DMS114 treated with DMSO at 0.1 percent for 48 hours (cell line): ENCODE measurements at regions not wholly inside any gene's neighbourhood (a gene's known extent, or its start where the extent isn't known, plus 50 kb on each side); places are given as distances from the start of the nearest gene placed in this dataset.
"Not testable (repeated sequence)": the region's sequence is repeated elsewhere in the genome, so short reads cannot be mapped to it uniquely, and the experiment has no call there.

Experiments
- DNase-seq: peaks from one replicate; lab custom pipeline; 2025; ENCODE audit not compliant: unreplicated experiment; lab: John Stamatoyannopoulos, UW

DNA sequence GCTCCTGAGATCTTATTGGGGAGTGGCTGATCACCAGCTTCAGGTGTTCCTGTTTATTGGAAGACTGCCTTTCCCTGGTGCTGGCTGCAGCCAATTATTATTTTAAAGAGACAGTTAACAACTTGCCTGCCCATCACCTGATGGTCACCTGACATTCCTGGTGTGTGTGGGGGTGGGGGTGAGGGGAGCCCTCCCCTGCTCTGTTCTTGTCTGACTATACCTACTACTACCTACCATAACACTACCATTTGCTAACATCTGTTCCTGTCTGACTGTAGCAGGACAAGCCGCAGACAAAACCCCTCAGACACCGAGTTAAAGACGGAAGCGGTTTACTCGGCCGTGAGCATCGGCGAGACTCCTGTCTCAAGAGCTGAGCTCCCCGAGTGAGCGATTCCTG is 54.9 kb upstream of the NBPF3 start:
- no peak for DNase-seq

DNA sequence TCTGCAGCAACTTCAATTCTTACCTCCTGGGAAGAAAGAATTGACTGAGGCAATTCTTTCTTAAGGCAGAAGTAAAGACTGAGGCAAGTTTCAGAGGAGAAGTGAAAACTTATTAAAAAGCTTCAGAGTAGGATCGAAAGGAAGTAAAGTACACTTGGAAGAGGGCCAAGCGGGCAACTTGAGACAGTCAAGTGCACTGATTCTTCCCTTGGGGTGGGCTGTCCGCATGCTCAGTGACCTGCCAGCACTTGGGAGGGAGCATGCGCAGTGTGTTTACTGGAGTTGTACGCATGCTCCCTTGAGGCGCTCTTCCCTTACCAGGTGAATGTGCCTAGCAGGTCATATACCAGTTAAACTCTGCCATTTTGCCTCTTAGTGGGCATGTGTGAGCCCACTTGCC is 55.3 kb upstream of the NBPF3 start:
- no peak for DNase-seq

DNA sequence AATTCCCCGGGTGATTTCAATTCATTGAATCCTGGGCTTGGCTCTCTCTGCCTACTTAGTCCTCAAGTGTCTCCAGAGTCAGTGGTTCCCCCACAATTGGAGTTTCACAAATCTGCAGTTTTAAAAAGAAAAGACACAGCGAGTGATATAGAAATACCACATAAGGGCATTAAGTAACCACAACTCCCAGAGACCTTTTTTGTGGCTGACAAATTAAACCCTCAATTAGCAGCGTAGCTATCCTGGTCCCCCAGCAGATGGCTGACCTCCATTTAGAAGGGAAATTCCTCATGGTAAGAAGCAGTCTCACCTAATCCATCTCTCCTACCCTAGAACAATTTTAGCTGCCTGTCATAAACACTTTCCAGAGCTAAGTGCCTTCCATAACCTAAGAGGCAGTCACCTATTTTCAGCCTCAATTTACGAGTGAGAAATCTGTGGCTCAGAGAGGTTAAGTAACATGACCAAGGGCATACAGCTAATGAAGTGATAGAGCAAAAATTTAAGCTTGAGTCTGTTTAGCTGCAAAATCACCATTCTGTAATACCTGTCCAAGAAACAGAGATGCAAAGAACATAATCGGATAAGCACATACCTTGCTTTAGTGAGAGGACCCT is 56.0 kb upstream of the NBPF3 start:
- no peak for DNase-seq

GRCh38 chr1:21381354-21381753 is 58.6 kb upstream of the NBPF3 start:
- no peak for DNase-seq

DNA sequence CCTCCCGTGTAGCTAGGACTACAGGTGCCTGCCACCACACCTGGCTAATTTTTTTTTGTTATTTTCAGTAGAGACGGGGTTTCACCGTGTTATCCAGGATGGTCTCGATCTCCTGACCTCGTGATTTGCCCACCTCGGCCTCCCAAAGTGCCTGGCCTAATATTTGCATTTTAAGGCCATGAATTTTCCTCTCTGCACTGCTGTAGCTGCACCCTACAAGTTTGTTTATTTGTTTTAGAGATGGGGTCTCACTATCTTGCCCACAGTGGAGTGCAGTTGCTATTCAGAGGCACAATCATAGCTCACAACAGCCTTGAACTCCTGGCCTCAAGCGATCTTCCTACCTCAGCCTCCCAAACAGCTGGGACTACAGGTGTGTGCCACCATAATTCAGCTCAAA is 59.8 kb upstream of the NBPF3 start:
- DNase-seq: not testable (repeated sequence)

- DNase-seq: no peak
Observed at GRCh38 chr1:21379571-21379970, 60.4 kb upstream of the NBPF3 start.

DNA sequence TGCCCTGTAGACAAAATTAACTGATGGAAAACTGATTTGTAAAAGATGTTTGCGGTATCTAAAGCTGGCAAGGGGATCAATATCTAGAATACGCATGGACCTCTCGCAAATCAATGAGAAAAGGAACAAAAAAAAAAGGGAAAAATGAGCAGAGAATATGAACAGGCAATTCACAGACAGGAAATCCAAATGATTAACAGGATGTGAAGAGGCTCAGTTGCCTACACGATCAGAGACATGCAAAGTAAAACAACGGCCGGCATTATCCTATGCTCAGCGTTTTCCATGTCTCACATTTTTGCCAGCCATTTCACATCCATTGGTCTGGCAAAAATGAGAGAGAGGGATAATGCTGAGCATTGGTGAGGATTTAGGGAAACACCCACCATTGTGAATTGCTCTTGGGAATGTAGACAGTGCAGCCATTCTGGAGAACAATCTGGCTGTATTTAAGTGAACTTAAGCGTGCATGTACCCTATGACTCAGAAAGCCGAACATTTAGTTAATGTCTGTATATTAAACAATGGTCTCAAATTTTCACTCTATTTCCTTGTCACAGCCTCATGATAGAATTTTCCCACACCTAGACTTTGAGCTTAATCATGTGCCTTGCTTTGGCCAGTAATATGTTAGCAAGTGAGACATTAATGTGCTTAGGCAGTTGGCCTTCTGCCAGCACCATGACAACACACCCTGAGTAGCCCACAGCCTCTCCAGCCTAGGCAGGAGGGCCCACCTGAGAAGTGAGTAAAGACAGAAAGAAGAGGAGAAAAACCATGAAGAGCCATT is 61.0 kb upstream of the NBPF3 start:
- DNase-seq: no peak

GRCh38 chr1:21372383-21372782 is 67.6 kb upstream of the NBPF3 start:
- DNase-seq: no peak

- DNase-seq: no peak
Observed at GRCh38 chr1:21369905-21370304, 70.0 kb upstream of the NBPF3 start.

DNA sequence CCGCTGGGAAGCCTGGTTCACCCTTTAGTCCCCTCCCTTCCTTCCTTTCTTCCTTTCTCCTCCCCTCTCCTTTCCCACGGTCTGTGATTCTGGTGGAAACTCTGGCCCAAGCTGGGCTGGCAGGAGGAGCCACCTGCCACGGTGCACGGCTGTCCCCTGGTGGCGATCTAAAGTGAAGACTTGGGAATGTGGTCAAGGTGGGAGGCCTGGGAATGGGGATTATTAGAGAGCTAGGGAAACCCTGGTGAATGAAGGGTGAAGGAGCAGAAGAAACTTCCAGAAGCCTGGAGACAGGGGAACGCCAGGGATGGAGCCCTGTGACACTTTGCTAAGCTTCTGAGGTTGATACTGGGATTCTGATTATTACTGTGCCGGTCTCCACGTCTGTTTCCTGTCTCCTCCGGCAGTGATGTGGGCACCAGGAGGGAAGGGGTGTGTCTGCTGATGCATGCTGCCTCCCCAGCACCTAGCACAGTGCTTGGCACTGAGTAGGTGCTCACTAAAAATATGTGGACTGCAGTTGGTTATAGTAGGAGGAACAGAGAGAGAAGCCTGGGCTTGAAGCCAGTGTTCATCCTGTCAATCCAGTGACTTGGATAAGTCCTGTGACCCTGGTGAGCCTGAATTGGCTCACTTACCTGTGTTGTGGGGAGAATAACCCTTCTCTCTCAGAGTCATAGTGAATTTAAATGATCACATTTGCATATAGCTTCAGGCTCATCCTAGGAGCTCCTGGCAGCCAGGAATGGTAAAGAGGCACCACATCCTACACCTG is 71.2 kb upstream of the NBPF3 start:
- DNase-seq: peak; percentile 53

DNA sequence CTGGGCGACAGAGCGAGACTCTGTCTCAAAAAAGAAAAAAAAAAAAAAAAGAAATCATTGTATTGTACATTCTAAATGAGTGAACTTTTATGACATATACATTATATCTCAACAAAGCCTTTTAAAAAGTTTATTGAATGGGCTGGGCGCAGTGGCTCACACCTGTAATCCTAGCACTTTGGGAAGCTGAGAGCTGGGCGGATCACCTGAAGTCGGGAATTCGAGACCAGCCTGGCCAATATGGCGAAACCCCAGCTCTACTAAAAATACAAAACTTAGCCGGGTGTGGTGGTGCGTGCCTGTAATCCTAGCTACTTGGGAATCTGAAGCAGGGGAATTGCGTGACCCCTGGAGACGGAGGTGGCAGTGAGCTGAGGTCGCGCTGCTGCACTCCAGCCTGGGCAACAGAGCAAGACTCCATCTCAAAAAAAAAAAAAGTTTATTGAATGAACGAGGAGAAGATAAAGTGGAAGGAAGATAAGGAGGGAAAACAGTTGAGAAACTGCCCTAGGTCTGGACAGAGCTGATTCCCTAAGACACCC is 71.9 kb upstream of the NBPF3 start:
- not testable (repeated sequence) for DNase-seq

GRCh38 chr1:21366288-21366687 is 73.6 kb upstream of the NBPF3 start:
- DNase-seq: no peak

DNA sequence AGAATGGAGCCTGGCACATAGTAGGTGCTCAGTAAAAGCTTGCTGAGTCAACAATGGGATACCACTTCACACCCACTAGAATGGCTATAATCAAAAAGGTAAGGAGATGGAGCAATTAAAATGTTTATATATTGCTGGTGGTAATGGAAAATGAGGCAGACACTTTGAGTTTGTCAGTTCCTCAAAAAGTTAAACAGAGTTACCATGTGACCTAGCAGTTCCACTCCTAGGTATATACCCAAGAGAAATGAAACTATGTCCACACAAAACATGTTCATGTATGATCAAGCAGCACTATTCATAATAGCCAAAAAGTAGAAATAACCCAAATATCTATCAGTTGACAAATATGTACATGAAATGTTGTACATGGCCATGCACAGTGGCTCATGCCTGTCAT is 74.8 kb upstream of the ECE1 start:
- DNase-seq: no peak

- no peak for DNase-seq
Observed at GRCh38 chr1:21362096-21362495, 71.8 kb upstream of the ECE1 start.

DNA sequence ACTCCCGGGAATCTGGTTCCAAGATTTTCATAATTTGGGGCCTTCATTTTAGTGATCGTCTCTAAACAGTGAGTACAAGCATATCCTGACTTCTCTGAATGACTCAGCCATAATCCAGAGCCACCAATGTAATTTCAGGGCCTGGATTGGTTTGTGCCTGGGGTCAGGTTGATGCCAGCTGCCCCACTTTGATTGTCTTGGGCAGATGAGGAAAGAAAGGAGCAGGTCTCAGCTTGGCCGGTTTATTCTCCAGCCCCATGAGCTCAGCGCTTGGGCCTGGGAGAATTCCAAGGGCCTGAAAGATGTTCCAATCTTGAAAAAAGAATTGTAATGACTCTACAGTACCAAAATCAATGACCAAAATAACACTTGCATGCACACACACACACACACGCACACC is 71.2 kb upstream of the ECE1 start:
- no peak for DNase-seq

DNA sequence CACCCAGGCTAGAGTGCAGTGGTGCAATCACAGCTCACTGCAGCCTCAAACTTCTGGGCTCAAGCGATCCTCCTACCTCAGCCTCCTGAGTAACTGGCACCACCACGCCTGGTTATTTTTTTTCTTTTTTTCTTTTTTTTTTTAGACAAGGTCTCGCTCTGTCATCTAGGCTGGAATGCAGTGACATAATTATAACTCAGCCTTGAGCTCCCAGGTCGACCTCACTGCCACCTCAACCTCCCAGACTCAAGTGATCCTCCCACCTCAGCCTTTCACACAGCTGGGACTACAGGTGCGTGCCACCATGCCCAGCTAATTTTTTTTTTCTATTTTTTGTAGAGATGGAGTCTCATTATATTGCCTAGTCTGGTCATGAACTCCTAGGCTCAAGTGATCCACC is 66.9 kb upstream of the ECE1 start:
- no peak for DNase-seq

DNA sequence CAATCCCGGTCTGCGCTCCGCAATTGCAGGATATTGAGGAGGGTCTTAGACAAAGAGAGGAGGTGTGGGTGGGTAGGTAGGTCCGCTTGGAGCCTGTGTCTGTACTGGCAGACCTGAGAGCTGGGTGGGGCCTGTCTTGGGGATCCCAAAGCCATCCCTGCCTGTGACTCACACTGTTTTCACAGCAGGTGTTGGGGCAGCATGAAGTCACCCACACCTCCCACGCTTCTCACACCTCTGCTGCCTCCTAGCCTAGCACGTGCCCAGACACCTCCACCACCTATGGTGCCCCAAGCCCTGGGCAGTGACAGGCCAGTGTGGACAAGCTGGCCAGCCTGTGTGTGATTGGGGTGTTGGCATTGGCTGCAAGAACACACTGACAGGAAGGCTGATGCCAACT is 65.7 kb upstream of the ECE1 start:
- no peak for DNase-seq

GRCh38 chr1:21352586-21352985 is 62.3 kb upstream of the ECE1 start:
- DNase-seq: no peak

- no peak for DNase-seq
Observed at GRCh38 chr1:21351901-21352300, 61.6 kb upstream of the ECE1 start.

DNA sequence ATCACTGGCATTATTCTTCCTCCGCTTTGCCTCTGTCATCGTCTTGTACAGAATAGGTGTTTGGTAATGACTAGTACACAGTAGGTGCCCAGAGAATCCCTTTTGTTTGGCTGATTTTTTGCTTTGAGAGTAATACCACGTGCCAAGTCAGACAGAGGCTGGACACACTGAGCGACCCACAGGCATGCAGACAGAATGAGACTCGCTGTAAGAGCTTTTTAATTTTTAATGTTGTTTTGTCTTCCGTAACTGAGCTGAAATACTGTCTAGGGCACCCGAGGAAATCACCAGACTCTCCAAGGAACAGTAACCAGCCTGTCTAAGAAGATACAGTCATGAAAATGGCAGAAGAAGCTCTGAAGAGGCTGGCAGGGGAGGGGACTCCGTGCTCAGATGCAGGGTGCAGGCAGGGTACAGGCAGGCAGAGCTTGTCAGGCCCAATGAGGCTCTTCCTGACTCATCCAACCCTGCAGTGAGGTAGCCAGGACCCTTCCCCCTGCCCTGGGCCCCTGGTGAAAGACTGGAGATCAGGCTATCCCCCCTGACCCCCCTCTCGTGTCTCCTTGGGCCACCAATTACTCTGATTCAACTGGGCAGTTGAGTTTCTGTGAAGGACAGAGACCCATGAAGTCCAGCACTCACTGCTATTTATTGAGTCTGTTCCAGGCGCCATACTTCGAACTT is 60.1 kb upstream of the ECE1 start:
- DNase-seq: no peak

DNA sequence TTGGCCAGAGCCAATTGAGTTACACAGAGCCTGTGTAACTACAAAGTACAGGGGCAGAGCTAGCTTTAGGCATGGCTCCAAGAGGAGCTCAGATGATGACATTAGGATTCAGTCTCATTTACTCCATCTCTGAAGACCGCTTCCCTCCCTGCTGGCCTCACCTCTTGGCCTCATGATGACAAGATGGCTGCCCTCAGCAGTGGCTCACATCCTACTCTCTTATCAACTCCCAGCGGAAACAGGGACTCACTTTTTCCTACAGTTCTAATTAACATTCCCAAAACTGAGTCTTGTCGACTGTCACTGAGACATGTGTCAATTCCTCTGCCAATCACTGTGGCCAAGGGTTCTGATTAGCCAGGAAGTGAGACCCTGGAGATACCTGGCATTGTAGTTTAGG is 59.4 kb upstream of the ECE1 start:
- DNase-seq: no peak
